ENCODE measurements at regions not wholly inside any gene's neighbourhood (a gene's known extent, or its start where the extent isn't known, plus 50 kb on each side); places are given as distances from the start of the nearest gene placed in this dataset.

DNA sequence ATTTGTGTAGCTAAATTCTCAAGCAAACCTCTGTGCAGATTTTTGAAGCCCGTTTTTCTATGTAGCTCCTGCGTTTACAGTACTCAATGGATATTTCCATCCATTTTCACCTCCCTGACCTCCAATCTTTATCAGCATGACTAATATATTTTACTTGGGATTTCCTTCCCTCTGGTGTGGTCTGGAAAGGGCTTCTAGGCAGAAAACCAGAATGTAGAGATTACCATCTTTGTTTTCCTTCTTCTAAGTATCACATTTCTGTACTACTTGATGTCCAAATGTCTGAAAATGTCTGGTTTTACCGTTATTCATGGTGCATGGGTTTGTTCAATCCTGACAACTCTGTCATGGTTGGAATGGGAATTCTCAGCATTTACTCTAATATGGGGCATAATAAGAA, 907.6 kb upstream of the FLRT2 start:
- TF ChIP-seq, protein P1, sequence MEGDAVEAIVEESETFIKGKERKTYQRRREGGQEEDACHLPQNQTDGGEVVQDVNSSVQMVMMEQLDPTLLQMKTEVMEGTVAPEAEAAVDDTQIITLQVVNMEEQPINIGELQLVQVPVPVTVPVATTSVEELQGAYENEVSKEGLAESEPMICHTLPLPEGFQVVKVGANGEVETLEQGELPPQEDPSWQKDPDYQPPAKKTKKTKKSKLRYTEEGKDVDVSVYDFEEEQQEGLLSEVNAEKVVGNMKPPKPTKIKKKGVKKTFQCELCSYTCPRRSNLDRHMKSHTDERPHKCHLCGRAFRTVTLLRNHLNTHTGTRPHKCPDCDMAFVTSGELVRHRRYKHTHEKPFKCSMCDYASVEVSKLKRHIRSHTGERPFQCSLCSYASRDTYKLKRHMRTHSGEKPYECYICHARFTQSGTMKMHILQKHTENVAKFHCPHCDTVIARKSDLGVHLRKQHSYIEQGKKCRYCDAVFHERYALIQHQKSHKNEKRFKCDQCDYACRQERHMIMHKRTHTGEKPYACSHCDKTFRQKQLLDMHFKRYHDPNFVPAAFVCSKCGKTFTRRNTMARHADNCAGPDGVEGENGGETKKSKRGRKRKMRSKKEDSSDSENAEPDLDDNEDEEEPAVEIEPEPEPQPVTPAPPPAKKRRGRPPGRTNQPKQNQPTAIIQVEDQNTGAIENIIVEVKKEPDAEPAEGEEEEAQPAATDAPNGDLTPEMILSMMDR (conservative IDR thresholded peaks at IDR 0.05 in 1 of 2, IDR thresholded peaks at IDR 0.05 in 1 of 2; ENCODE audit: extremely low read depth in 1 of 2, insufficient read depth in 1 of 2, low read depth in 1 of 2, low read length in 2 of 2) = no peak
- TF ChIP-seq EZH2 (IDR thresholded peaks at IDR 0.05; ENCODE audit: borderline replicate concordance, low read length) = no peak

All from mammary epithelial cell (primary cell).